ENCODE measurements at regions not wholly inside any gene's neighbourhood (a gene's known extent, or its start where the extent isn't known, plus 50 kb on each side); places are given as distances from the start of the nearest gene placed in this dataset.

DNA sequence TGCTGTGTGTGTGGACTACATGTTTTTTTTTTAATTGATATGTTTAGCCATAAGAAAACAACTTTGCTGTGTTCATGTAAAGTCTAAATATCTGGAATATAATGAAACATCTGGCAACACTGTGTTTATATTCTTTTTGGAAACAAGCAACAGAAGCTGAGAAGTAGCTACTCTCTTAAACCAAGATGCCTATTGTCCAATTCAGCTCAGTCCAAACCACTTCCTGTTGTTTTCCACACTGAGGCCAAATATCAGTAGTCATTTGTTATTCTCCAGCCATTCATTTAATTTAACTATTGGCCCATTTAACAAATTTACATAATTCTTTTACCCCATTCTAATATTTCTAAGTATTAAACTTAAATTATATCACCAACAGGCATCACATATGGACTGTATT, 903.0 kb upstream of the SLIT2 start:
- no peaks in the 10 kb centered on the region for H3K4me1 Mint-ChIP-seq

DNA sequence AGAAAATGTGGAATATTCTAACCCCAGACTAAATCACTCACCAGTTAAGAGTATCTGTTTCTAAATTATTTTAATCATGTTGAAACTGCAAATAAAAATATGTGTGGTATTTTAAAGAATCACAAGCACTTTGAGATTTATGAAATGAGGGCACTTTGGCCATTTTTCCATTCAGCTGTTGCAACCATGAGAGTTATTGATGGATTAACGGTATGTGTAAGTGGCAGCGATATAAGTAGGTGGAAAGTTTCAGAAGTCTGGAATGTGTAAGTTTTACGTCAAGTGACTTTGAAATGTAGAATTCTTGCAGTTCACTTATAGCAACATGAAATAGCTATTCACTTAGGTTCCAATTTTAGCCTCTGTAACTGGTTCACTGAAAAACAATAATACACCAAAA, 905.1 kb upstream of the SLIT2 start:
- no peaks in the 10 kb centered on the region for H3K4me1 Mint-ChIP-seq
- H3K9me3 Mint-ChIP-seq, result peaks cover 8% of the 10 kb centered on the region
- H3K4me3 Mint-ChIP-seq, result no peak overlapping the region
- TF ChIP-seq, protein P1, sequence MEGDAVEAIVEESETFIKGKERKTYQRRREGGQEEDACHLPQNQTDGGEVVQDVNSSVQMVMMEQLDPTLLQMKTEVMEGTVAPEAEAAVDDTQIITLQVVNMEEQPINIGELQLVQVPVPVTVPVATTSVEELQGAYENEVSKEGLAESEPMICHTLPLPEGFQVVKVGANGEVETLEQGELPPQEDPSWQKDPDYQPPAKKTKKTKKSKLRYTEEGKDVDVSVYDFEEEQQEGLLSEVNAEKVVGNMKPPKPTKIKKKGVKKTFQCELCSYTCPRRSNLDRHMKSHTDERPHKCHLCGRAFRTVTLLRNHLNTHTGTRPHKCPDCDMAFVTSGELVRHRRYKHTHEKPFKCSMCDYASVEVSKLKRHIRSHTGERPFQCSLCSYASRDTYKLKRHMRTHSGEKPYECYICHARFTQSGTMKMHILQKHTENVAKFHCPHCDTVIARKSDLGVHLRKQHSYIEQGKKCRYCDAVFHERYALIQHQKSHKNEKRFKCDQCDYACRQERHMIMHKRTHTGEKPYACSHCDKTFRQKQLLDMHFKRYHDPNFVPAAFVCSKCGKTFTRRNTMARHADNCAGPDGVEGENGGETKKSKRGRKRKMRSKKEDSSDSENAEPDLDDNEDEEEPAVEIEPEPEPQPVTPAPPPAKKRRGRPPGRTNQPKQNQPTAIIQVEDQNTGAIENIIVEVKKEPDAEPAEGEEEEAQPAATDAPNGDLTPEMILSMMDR (IDR thresholded peaks at IDR 0.05), result no peak
- no peak overlapping the region for H3K27ac Mint-ChIP-seq
- H3K27me3 Mint-ChIP-seq (ENCODE audit: low read depth, poor library complexity), result no peaks in the 10 kb centered on the region
- H3K36me3 Mint-ChIP-seq (ENCODE audit: low read depth), result no peaks in the 10 kb centered on the region
- no peak for DNase-seq

More for the DNA sequence above, 903.0 kb upstream of the SLIT2 start:
- TF ChIP-seq, protein P1 (IDR thresholded peaks at IDR 0.05), result no peak
- Mint-ChIP-seq H3K9me3 (no peaks in the 10 kb centered on the region), H3K27me3 (ENCODE audit: low read depth, poor library complexity) (no peaks in the 10 kb centered on the region), H3K36me3 (ENCODE audit: low read depth) (no peaks in the 10 kb centered on the region), H3K27ac (no peak overlapping the region), H3K4me3 (no peak overlapping the region)
- DNase-seq, result no peak

DNA sequence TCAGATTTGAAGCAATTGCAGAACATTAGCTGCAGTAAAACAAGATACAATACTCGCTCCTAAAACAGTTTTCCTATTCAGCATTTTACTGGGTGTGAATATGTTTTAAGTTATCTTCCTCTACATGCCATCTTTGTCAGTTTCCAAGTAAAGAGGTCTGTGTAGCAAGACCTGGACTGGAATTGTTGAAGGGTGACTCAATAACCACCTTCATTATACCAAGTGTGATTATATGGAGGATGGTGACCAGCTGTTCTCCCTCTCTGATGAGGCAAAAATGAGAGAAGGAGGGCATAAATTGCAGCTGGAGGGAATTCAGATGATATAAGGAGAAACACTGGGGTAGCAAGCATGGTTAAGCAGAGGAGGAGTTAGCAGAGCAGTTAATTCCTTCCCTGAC, 922.1 kb upstream of the SLIT2 start:
- H3K9me3 Mint-ChIP-seq, result peaks cover 10% of the 10 kb centered on the region
- H3K4me1 Mint-ChIP-seq, result no peaks in the 10 kb centered on the region
- H3K27ac Mint-ChIP-seq, result no peak overlapping the region
- no peaks in the 10 kb centered on the region for H3K36me3 Mint-ChIP-seq (ENCODE audit: low read depth)
- no peak for DNase-seq
- H3K27me3 Mint-ChIP-seq (ENCODE audit: low read depth, poor library complexity), result no peaks in the 10 kb centered on the region
- TF ChIP-seq, protein P1 (IDR thresholded peaks at IDR 0.05), result no peak
- H3K4me3 Mint-ChIP-seq, result no peak overlapping the region

DNA sequence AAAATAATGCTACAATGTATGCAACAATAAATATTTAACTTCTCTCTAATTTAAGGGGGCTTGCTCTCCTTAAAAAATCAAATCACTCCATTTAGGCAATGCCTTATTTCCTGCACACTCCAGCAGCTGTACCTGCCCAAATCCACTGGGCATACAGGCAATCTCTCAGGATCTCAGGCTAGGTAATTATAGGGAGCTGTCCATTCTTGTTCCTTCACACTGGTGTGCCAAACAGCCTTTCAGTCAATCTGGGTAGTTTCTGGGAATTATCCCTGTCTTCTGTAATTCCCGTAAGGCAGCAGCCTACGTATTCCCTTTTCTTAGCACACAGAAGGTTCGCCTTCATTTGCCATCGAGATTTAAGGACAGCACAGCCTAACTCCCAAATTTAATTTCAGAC, 922.6 kb upstream of the SLIT2 start:
- no peak for DNase-seq
- TF ChIP-seq, protein P1 (IDR thresholded peaks at IDR 0.05), result no peak
- H3K4me3 Mint-ChIP-seq, result no peak overlapping the region
- peaks cover 7% of the 10 kb centered on the region for H3K9me3 Mint-ChIP-seq
- H3K27me3 Mint-ChIP-seq (ENCODE audit: low read depth, poor library complexity), result no peaks in the 10 kb centered on the region
- H3K36me3 Mint-ChIP-seq (ENCODE audit: low read depth), result no peaks in the 10 kb centered on the region
- no peak overlapping the region for H3K27ac Mint-ChIP-seq
- no peaks in the 10 kb centered on the region for H3K4me1 Mint-ChIP-seq

DNA sequence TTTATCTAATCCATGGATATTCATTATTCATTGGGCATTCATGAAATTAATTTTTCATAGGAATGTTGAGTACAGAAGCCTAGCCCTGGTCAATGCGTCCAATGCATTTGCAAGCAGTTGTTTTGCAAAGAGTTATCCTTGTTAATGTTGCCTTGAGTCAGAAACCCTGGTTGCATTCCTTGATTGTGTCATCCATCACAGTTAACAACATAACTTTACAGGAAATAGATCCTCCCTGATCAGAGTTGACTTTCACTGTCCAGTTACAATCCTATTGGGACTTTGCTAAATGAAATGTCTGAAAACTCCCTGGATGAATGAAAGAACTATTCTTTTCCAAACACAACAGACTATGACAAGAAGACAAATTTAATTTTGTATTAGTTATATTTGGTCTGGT, 924.3 kb upstream of the SLIT2 start:
- Mint-ChIP-seq H3K27me3 (ENCODE audit: low read depth, poor library complexity) (no peaks in the 10 kb centered on the region), H3K9me3 (no peaks in the 10 kb centered on the region), H3K4me3 (no peak overlapping the region), H3K27ac (no peak overlapping the region), H3K36me3 (ENCODE audit: low read depth) (no peaks in the 10 kb centered on the region), H3K4me1 (no peaks in the 10 kb centered on the region)
- no peak for DNase-seq
- TF ChIP-seq, protein P1 (IDR thresholded peaks at IDR 0.05), result no peak

DNA sequence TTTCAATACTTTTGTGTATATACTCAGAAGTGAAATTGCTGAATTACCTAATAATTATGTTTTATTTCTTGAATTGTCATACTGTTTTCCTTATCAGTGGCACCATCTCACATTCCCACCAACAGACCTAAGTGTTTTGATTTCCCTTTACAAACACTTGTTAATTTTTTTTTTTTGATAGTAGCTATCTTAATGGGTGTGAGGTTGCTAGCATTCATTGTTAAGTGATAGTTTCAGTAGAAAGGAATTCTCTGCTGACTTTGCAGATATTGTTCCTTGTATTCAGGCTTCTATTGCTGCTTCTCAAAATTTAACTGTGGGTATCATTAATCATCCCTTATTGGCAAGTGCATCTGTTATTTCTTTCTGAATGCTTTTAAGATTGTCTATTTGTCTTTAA, 927.5 kb upstream of the SLIT2 start:
- no peak for DNase-seq
- Mint-ChIP-seq H3K4me3 (no peak overlapping the region), H3K9me3 (no peaks in the 10 kb centered on the region)

More for the DNA sequence above, 927.5 kb upstream of the SLIT2 start:
- H3K36me3 Mint-ChIP-seq (ENCODE audit: low read depth), result no peaks in the 10 kb centered on the region
- H3K4me1 Mint-ChIP-seq, result peaks cover 6% of the 10 kb centered on the region
- TF ChIP-seq, protein P1 (IDR thresholded peaks at IDR 0.05), result no peak
- H3K27ac Mint-ChIP-seq, result no peak overlapping the region
- no peaks in the 10 kb centered on the region for H3K27me3 Mint-ChIP-seq (ENCODE audit: low read depth, poor library complexity)
